K562 (cell line): ENCODE measurements at regions not wholly inside any gene's neighbourhood (a gene's known extent, or its start where the extent isn't known, plus 50 kb on each side); places are given as distances from the start of the nearest gene placed in this dataset.

Source experiments
- ATAC-seq: fragments of 200-7000 bp; cut with Tn5 transposase; 3 replicates; pipeline ENCODE4 v1.9.1; 2020; ENCODE audit warnings: moderate library complexity
- BruUV-seq: library from RNA; stranded (reverse); fragments of 400-500 nt; replicated peaks from 2 replicates; lab custom pipeline; 2021; lab: Mats Ljungman, UMichigan
- CTCF ChIA-PET: fragments of 300-600 bp; formaldehyde crosslinking; extraction: SDS; loops from one replicate; lab custom pipeline; 2021; ENCODE audit warnings: low intra/inter-chr PET ratio; lab: Yijun Ruan, JAX
- POLR2A ChIA-PET: fragments of 300-600, 350-650 bp; sonication (Branson Sonifier 250); formaldehyde crosslinking; extraction: SDS; loops from one replicate; lab custom pipeline; 2021; ENCODE audit warnings: antibody characterized with exemption, inconsistent platforms; lab: Yijun Ruan, JAX
- DNase-seq, 4 experiments: peaks; one replicate each; pipeline versions ENCODE4 v3.0.0 to v3.0.0-alpha.2; 2011 to 2018; ENCODE audit warnings: low spot score in 3 of 4, mixed read lengths in 3 of 4; ENCODE audit errors: extremely low read depth in 1 of 4
- FAIRE-seq: peaks from 2 replicates; lab custom pipeline; 2011; peaks lifted over from hg19 to GRCh38; lab: Jason Lieb, UNC
- H2AFZ ChIP-seq: 2 replicates; pipeline ENCODE4 v1.6.0; 2011; ENCODE audit warnings: low read depth, low read length, control low read depth, inconsistent platforms
- H3K27ac ChIP-seq: fragments of 200-600 bp; 3 replicates; pipeline ENCODE4 v1.8.0; 2011; ENCODE audit warnings: low read depth, mild to moderate bottlenecking, control low read depth, inconsistent platforms, low read length, moderate library complexity, mixed read lengths; ENCODE audit errors: extremely low read depth
- H3K27me3 ChIP-seq, 2 experiments: fragments of 300-600 bp in 1 of 2; 2 replicates in 1 of 2; 3 replicates in 1 of 2; pipeline versions ENCODE4 v1.6.0 to v1.8.0; 2011; ENCODE audit warnings: inconsistent platforms in 2 of 2, low read length in 2 of 2, mild to moderate bottlenecking in 1 of 2, mixed read lengths in 1 of 2, moderate library complexity in 1 of 2; ENCODE audit not compliant: control insufficient read depth in 2 of 2, insufficient read depth in 2 of 2
- H3K36me3 ChIP-seq: fragments of 300-600 bp; 3 replicates; pipeline ENCODE4 v1.8.0; 2011; ENCODE audit warnings: mild to moderate bottlenecking, low read length, inconsistent platforms; ENCODE audit not compliant: control insufficient read depth, insufficient read depth
- H3K4me1 ChIP-seq, 2 experiments: fragments of 200-600 bp in 1 of 2; replicated peaks in 1 of 2; 2 replicates in 1 of 2; 3 replicates in 1 of 2; pipeline versions ENCODE4 v1.5.1 to v1.8.0; 2011; ENCODE audit warnings: inconsistent platforms in 2 of 2, low read length in 2 of 2, mild to moderate bottlenecking in 1 of 2, mixed read lengths in 1 of 2, moderate library complexity in 1 of 2; ENCODE audit not compliant: control insufficient read depth in 2 of 2, insufficient read depth in 2 of 2
- H3K4me2 ChIP-seq: 2 replicates; pipeline ENCODE4 v1.6.1; 2011; ENCODE audit warnings: low read length, control low read depth, inconsistent platforms, mixed read lengths; ENCODE audit not compliant: insufficient read depth
- H3K4me3 ChIP-seq: fragments of 200-600 bp; sonication (generic), shearing (Covaris generic); 2 replicates; pipeline ENCODE4 v1.5.1; 2016; ENCODE audit warnings: control low read depth, inconsistent platforms
- H3K79me2 ChIP-seq: fragments of 200-600 bp; 3 replicates; pipeline ENCODE4 v1.8.0; 2011; ENCODE audit warnings: low read length, inconsistent platforms; ENCODE audit not compliant: control insufficient read depth, insufficient read depth
- H3K9ac ChIP-seq, 2 experiments: 2 replicates each; pipeline versions ENCODE4 v1.6.0 to v1.6.1; 2011; ENCODE audit warnings: low read depth in 2 of 2, low read length in 2 of 2, control low read depth in 1 of 2, inconsistent platforms in 1 of 2, mild to moderate bottlenecking in 1 of 2, mixed read lengths in 1 of 2; ENCODE audit not compliant: insufficient read depth in 1 of 2
- H3K9me1 ChIP-seq: one replicate; pipeline ENCODE4 v1.6.0; 2011; ENCODE audit warnings: inconsistent platforms, mild to moderate bottlenecking, low read length, moderate library complexity; ENCODE audit not compliant: control insufficient read depth, insufficient read depth
- H3K9me3 ChIP-seq: replicated peaks from 2 replicates; pipeline ENCODE4 v1.5.1; 2011; ENCODE audit warnings: low read depth, low read length, inconsistent platforms; ENCODE audit not compliant: control insufficient read depth, insufficient read depth
- H4K20me1 ChIP-seq: replicated peaks from 2 replicates; pipeline ENCODE4 v1.6.1; 2011; ENCODE audit warnings: low read length, inconsistent platforms, mixed read lengths; ENCODE audit not compliant: control insufficient read depth, insufficient read depth
- AFF1 ChIP-seq, 2 experiments: fragments of 450-650 bp; IDR thresholded peaks; 2 replicates each; pipeline ENCODE4 v1.6.1; 2018; ENCODE audit warnings: mild to moderate bottlenecking in 2 of 2, low read depth in 1 of 2; ENCODE audit not compliant: partially characterized antibody in 2 of 2
- GTF2E2 ChIP-seq: fragments of 200-800 bp; sonication (Bioruptor generic); IDR thresholded peaks from 2 replicates; pipeline ENCODE4 v1.6.1; 2016; ENCODE audit warnings: missing genetic modification characterization, missing compliant biosample characterization
- HNRNPH1 ChIP-seq: fragments of 200-400 bp; formaldehyde crosslinking; optimal IDR thresholded peaks from 2 replicates; pipeline ENCODE3; 2017; ENCODE audit warnings: low read depth, mild to moderate bottlenecking, low read length, moderate library complexity
- HSF4 ChIP-seq: fragments of 250-450 bp; sonication (Bioruptor Pico); IDR thresholded peaks from 2 replicates; pipeline ENCODE4 v2.1.2; 2022; ENCODE audit warnings: mild to moderate bottlenecking, moderate library complexity, borderline replicate concordance
- KAT7 ChIP-seq: sonication (generic); formaldehyde crosslinking; IDR thresholded peaks from 2 replicates; pipeline ENCODE4 v1.8.0; 2022; ENCODE audit warnings: missing genetic modification reagents, mild to moderate bottlenecking, borderline replicate concordance
- ZNF274 ChIP-seq: IDR thresholded peaks from 2 replicates; pipeline ENCODE4 v1.6.1; 2011; ENCODE audit warnings: low read depth, mild to moderate bottlenecking, low read length, moderate library complexity, borderline replicate concordance
- ZNF444 ChIP-seq: fragments of 250-450 bp; sonication (Bioruptor Pico); IDR thresholded peaks from 2 replicates; pipeline ENCODE4 v1.4.0; 2020; ENCODE audit warnings: mild to moderate bottlenecking, moderate library complexity
- ZNF609 ChIP-seq: sonication (generic); formaldehyde crosslinking; IDR thresholded peaks from 2 replicates; pipeline ENCODE4 v1.8.1; 2023; ENCODE audit warnings: missing genetic modification reagents, mild to moderate bottlenecking, borderline replicate concordance
- ZNF830 ChIP-seq: fragments of 250-450 bp; sonication (Bioruptor Pico); IDR thresholded peaks from 2 replicates; pipeline ENCODE4 v1.5.0; 2021; ENCODE audit warnings: mild to moderate bottlenecking
- WGBS: fragments of 100-300 bp; shearing (Covaris generic); methylation state at CpG from one replicate; pipeline ENCODE4 v1.1.6; 2016; ENCODE audit warnings: low coverage, mixed read lengths; ENCODE audit not compliant: insufficient coverage; ENCODE audit errors: missing lambda C conversion rate; 5-methylcytosine and 5-hydroxymethylcytosine counted together
- in situ Hi-C: fragments of 300-500 bp; cut with MboI; formaldehyde crosslinking; loops from 4 replicates; pipeline ENCODE4 v1.15.0; 2018; ENCODE audit warnings: inconsistent platforms, mixed read lengths
- intact Hi-C: fragments of 100-400 bp; cut with micrococcal nuclease; formaldehyde crosslinking; loops from 2 replicates; pipeline ENCODE4 v1.14.2; 2022
- TF ChIP-seq, protein P1 (sequence below): fragments of 250-450 bp; sonication (Bioruptor Pico); IDR thresholded peaks from 2 replicates; pipeline ENCODE4 v1.5.1; 2021; ENCODE audit warnings: mild to moderate bottlenecking
- TF ChIP-seq, protein P2 (sequence below): fragments of 250-450 bp; sonication (Bioruptor Pico); IDR thresholded peaks from 2 replicates; pipeline ENCODE4 v1.8.0; 2022; ENCODE audit warnings: moderate library complexity, mild to moderate bottlenecking, inconsistent platforms

DNA sequence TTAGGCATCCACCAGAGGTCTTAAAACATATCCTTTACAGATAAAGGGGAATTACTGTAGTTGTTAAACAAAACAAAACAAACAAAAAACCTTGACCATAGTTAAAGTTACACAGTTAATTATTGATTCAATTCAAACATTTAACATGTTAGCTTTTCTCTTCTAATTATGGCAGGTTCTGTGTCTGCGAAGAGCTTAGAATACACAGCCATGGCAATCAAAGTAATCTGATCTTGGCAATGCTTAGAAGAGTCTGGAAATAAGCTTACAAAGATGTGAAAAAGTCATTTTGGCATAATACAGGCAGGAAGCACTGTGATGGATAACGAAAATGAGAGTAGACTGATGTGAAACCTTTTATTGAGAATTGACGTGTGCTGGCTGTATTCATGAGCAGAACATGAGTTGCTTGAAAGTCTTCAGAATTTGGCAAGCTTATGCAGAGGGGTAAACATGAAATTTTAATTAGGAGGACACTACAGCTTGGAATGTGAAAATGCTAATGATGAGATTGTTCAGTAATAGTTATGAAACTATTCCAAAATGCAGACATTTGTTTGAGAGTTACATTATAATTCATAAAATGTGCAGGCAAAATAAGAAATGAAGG, 629.6 kb downstream of the FSCB start:
- in situ Hi-C loops, result no loop called here
- Histone ChIP-seq H3K79me2 (no peaks in the 10 kb centered on the region), H3K4me1 (no peaks in the 10 kb centered on the region), H3K9me3 (no peaks in the 10 kb centered on the region), H4K20me1 (no peaks in the 10 kb centered on the region), H3K27me3 (no peaks in the 10 kb centered on the region), H3K9ac (no peak overlapping the region), H3K4me3 (no peak overlapping the region), H3K27ac (no peak overlapping the region), H3K36me3 (no peaks in the 10 kb centered on the region), H3K4me2 (no peak overlapping the region), H2AFZ (no peak overlapping the region), H3K9me1 (no peaks in the 10 kb centered on the region)
- CTCF ChIA-PET, result no interaction called here
- ATAC-seq (no peak), FAIRE-seq (no peak), DNase-seq (no peak)
- intact Hi-C loops, result no loop called here
- no TSS peak for BruUV-seq
- POLR2A ChIA-PET, result no interaction called here
- WGBS, result 5% methylated on average over 3 of the region's 3 CpGs
- TF ChIP-seq, protein P1, sequence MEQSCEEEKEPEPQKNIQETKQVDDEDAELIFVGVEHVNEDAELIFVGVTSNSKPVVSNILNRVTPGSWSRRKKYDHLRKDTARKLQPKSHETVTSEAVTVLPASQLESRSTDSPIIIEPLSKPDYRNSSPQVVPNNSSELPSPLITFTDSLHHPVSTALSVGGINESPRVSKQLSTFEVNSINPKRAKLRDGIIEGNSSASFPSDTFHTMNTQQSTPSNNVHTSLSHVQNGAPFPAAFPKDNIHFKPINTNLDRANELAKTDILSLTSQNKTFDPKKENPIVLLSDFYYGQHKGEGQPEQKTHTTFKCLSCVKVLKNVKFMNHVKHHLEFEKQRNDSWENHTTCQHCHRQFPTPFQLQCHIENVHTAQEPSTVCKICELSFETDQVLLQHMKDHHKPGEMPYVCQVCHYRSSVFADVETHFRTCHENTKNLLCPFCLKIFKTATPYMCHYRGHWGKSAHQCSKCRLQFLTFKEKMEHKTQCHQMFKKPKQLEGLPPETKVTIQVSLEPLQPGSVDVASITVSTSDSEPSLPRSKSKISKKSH, result no peak
- no peak for TF ChIP-seq ZNF609 (CRISPR knock-in tag)
- no peak for TF ChIP-seq ZNF274
- no peak for TF ChIP-seq AFF1 (IDR thresholded peaks at IDR 0.05; ENCODE audit: low read depth in 1 of 2, partially characterized antibody in 2 of 2)
- TF ChIP-seq HSF4 (CRISPR knock-in tag), result no peak
- no peak for TF ChIP-seq KAT7
- no peak for TF ChIP-seq GTF2E2 (tag)
- TF ChIP-seq ZNF444 (CRISPR knock-in tag), result no peak
- TF ChIP-seq, protein P2, sequence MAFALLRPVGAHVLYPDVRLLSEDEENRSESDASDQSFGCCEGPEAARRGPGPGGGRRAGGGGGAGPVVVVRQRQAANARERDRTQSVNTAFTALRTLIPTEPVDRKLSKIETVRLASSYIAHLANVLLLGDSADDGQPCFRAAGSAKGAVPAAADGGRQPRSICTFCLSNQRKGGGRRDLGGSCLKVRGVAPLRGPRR (CRISPR knock-in tag), result no peak
- no peak for TF ChIP-seq ZNF830 (CRISPR knock-in tag)
- TF ChIP-seq HNRNPH1, result no peak
